ENCODE measurements at regions not wholly inside any gene's neighbourhood (a gene's known extent, or its start where the extent isn't known, plus 50 kb on each side); places are given as distances from the start of the nearest gene placed in this dataset.

DNA sequence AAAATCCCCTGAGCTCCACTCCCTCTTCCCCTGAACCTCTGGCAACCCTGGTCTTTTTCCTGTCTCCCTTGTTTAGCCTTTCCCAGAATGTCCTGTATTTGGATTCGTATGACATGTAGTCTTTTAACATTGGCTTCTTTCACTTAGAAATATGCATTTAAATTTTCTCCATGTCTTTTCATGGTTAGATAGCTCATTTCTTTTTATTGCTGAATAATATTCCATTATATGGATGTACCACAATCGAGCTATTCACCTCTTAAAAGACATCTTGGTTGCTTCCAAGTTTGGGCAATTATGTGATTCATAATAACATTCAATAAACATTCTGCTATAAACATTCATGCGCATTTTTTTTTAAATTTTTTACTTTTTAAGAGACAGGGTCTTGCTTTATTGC, 99.6 kb upstream of the ZNF536 start:
- TF ChIP-seq CTCF (IDR thresholded peaks at IDR 0.05): no peak
- no peak for DNase-seq (ENCODE audit: extremely low spot score, unreplicated experiment)
- Mint-ChIP-seq H3K4me1 (ENCODE audit: unreplicated experiment) (no peaks in the 10 kb centered on the region), H3K36me3 (ENCODE audit: unreplicated experiment) (no peaks in the 10 kb centered on the region), H3K27me3 (ENCODE audit: unreplicated experiment) (no peaks in the 10 kb centered on the region), H3K9me3 (ENCODE audit: unreplicated experiment) (peaks cover 16% of the 10 kb centered on the region), H3K27ac (ENCODE audit: unreplicated experiment) (no peak overlapping the region), H3K4me3 (ENCODE audit: unreplicated experiment) (no peak overlapping the region)

- Mint-ChIP-seq H3K4me3 (ENCODE audit: unreplicated experiment) (no peak overlapping the region), H3K27me3 (ENCODE audit: unreplicated experiment) (no peaks in the 10 kb centered on the region), H3K27ac (ENCODE audit: unreplicated experiment) (no peak overlapping the region), H3K36me3 (ENCODE audit: unreplicated experiment) (no peaks in the 10 kb centered on the region), H3K4me1 (ENCODE audit: unreplicated experiment) (no peaks in the 10 kb centered on the region), H3K9me3 (ENCODE audit: unreplicated experiment) (peaks cover 23% of the 10 kb centered on the region)
- DNase-seq (ENCODE audit: extremely low spot score, unreplicated experiment): no peak
- no peak for TF ChIP-seq CTCF (IDR thresholded peaks at IDR 0.05)
Observed at GRCh38 chr19:30273184-30273583, 99.0 kb upstream of the ZNF536 start.

DNA sequence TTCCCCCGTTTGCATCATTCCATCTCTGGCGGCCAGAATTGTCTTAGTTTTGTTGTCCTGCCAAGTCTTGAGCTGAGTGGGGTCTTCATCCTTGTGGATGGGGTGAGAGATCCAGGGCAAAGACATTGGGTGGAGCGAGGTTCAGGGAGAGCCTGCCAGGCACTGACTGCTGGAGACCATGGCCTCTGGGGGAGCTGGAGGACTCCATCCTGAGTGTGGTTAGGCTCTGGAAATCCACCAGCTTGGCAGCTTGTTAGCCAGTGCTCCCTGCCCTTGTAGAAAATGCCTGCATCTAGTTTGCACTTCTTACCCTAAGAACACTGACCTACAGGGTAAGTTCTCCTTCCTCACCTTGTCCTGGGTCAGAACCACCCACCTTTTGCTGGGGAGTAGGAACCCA, 97.2 kb upstream of the ZNF536 start:
- H3K27ac Mint-ChIP-seq (ENCODE audit: unreplicated experiment): no peak overlapping the region
- H3K9me3 Mint-ChIP-seq (ENCODE audit: unreplicated experiment): peaks cover 29% of the 10 kb centered on the region
- no peaks in the 10 kb centered on the region for H3K4me1 Mint-ChIP-seq (ENCODE audit: unreplicated experiment)
- H3K4me3 Mint-ChIP-seq (ENCODE audit: unreplicated experiment): no peak overlapping the region
- H3K36me3 Mint-ChIP-seq (ENCODE audit: unreplicated experiment): no peaks in the 10 kb centered on the region
- TF ChIP-seq CTCF (IDR thresholded peaks at IDR 0.05): no peak
- H3K27me3 Mint-ChIP-seq (ENCODE audit: unreplicated experiment): no peaks in the 10 kb centered on the region
- DNase-seq (ENCODE audit: extremely low spot score, unreplicated experiment): no peak

GRCh38 chr19:30276011-30276882, 95.9 kb upstream of the ZNF536 start:
- no peaks in the 10 kb centered on the region for H3K27me3 Mint-ChIP-seq (ENCODE audit: unreplicated experiment)
- DNase-seq (ENCODE audit: extremely low spot score, unreplicated experiment): no peak
- TF ChIP-seq CTCF (IDR thresholded peaks at IDR 0.05): no peak
- no peaks in the 10 kb centered on the region for H3K4me1 Mint-ChIP-seq (ENCODE audit: unreplicated experiment)
- H3K27ac Mint-ChIP-seq (ENCODE audit: unreplicated experiment): no peak overlapping the region
- peaks cover 29% of the 10 kb centered on the region for H3K9me3 Mint-ChIP-seq (ENCODE audit: unreplicated experiment)
- H3K36me3 Mint-ChIP-seq (ENCODE audit: unreplicated experiment): no peaks in the 10 kb centered on the region
- H3K4me3 Mint-ChIP-seq (ENCODE audit: unreplicated experiment): no peak overlapping the region

DNA sequence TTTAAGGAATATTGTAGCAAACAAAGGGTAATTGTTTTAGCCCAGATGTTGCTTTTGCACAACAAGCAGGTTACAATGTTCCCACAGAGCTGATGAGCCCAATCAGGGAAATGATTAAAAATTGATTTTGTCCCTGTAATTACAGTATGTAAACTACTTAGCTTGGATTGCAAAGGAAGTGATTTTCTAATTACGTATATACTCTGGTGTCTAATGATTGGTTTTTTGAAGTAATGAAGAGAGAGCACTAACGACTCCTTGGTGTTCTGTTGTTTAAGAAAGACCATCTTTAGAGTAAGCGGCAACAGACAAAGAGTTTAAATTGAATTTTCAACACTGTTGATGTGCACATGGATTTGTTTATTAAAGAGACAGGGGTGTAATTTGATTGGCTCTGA, 95.3 kb upstream of the ZNF536 start:
- no peak overlapping the region for H3K27ac Mint-ChIP-seq (ENCODE audit: unreplicated experiment)
- no peak for DNase-seq (ENCODE audit: extremely low spot score, unreplicated experiment)
- TF ChIP-seq CTCF (IDR thresholded peaks at IDR 0.05): no peak
- H3K9me3 Mint-ChIP-seq (ENCODE audit: unreplicated experiment): peaks cover 29% of the 10 kb centered on the region
- no peak overlapping the region for H3K4me3 Mint-ChIP-seq (ENCODE audit: unreplicated experiment)
- no peaks in the 10 kb centered on the region for H3K36me3 Mint-ChIP-seq (ENCODE audit: unreplicated experiment)
- H3K27me3 Mint-ChIP-seq (ENCODE audit: unreplicated experiment): no peaks in the 10 kb centered on the region
- H3K4me1 Mint-ChIP-seq (ENCODE audit: unreplicated experiment): no peaks in the 10 kb centered on the region

Data from osteocyte (in vitro differentiated cells).